ENCODE measurements at regions not wholly inside any gene's neighbourhood (a gene's known extent, or its start where the extent isn't known, plus 50 kb on each side); places are given as distances from the start of the nearest gene placed in this dataset.

DNA sequence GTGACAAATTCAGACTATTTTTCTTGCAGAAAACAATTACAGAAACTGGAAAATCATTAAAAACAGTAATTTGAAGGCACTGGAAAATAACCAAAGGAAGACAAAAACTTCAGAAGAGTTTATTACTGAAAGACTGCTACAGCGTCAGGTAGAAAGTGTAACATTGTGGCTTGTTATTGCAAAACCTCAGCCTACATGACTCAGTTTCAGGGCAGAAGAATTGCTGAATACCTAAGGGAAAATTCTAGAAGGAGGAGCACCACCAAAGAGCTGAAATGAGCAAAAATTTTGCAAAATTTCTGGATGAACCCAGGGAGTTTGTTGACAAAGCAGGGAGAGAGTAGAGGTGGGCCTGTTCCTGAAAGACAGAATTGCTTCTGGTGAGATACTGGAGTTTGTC, 219.6 kb downstream of the C3orf38 start:
- no peaks in the 10 kb centered on the region for H3K27me3 Mint-ChIP-seq (ENCODE audit: insufficient read depth)

DNA sequence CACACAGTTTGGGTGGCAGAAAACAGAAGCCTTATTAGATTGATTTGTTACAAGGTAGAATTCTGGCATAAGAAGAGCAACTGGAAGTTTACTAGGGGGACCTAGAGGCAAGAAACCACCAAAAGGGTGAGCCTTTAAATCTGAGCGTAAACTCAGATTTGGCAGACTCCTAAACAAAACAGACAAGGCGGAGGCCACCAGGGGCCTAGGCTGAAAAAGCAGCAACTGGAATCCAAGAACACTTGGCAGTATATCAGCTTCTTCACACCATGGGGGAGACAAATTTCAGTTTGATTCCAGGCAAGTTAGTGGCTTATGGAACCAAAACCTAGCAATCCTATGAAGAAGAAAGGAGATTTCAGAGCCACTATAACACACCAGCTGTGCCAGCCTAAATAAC, 220.0 kb downstream of the C3orf38 start:
- Histone ChIP-seq H3K9ac (ENCODE audit: extremely low read depth, low read length, poor library complexity, severe bottlenecking) (no peak overlapping the region), H3K4me3 (ENCODE audit: low read length) (no peak overlapping the region), H3K4me1 (ENCODE audit: control insufficient read depth, insufficient read depth, low read length) (no peaks in the 10 kb centered on the region), H3K9me3 (ENCODE audit: control insufficient read depth, low read length) (peaks cover 11% of the 10 kb centered on the region), H3K27me3 (ENCODE audit: control insufficient read depth, insufficient read depth, low read length, poor library complexity, severe bottlenecking) (no peaks in the 10 kb centered on the region), H3K27ac (ENCODE audit: low read depth, low read length) (no peak overlapping the region), H3K36me3 (ENCODE audit: control insufficient read depth, insufficient read depth, low read length) (no peaks in the 10 kb centered on the region)
- 90 to 95% methylated on average over 2 of the region's 2 CpGs for WGBS, 2 experiments (ENCODE audit: insufficient coverage in 1 of 2, insufficient read length in 1 of 2)
- TF ChIP-seq, protein P1, sequence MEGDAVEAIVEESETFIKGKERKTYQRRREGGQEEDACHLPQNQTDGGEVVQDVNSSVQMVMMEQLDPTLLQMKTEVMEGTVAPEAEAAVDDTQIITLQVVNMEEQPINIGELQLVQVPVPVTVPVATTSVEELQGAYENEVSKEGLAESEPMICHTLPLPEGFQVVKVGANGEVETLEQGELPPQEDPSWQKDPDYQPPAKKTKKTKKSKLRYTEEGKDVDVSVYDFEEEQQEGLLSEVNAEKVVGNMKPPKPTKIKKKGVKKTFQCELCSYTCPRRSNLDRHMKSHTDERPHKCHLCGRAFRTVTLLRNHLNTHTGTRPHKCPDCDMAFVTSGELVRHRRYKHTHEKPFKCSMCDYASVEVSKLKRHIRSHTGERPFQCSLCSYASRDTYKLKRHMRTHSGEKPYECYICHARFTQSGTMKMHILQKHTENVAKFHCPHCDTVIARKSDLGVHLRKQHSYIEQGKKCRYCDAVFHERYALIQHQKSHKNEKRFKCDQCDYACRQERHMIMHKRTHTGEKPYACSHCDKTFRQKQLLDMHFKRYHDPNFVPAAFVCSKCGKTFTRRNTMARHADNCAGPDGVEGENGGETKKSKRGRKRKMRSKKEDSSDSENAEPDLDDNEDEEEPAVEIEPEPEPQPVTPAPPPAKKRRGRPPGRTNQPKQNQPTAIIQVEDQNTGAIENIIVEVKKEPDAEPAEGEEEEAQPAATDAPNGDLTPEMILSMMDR (conservative IDR thresholded peaks at IDR 0.05): no peak
- no peaks in the 10 kb centered on the region for H3K36me3 Mint-ChIP-seq (ENCODE audit: low read depth)
- peaks cover 7% of the 10 kb centered on the region for H3K9me3 Mint-ChIP-seq
- no peak overlapping the region for H3K4me3 Mint-ChIP-seq
- H3K4me1 Mint-ChIP-seq: no peaks in the 10 kb centered on the region
- DNase-seq: no peak
- no peak overlapping the region for H3K27ac Mint-ChIP-seq
- H3K27me3 Mint-ChIP-seq (ENCODE audit: insufficient read depth): no peaks in the 10 kb centered on the region

More for the DNA sequence above, 219.6 kb downstream of the C3orf38 start:
- 86 to 89% methylated on average over 1 of the region's 1 CpG for WGBS, 2 experiments (ENCODE audit: insufficient coverage in 1 of 2, insufficient read length in 1 of 2)
- Histone ChIP-seq H3K9ac (ENCODE audit: extremely low read depth, low read length, poor library complexity, severe bottlenecking) (no peak overlapping the region), H3K9me3 (ENCODE audit: control insufficient read depth, low read length) (peaks cover 11% of the 10 kb centered on the region), H3K4me1 (ENCODE audit: control insufficient read depth, insufficient read depth, low read length) (no peaks in the 10 kb centered on the region), H3K27me3 (ENCODE audit: control insufficient read depth, insufficient read depth, low read length, poor library complexity, severe bottlenecking) (no peaks in the 10 kb centered on the region), H3K36me3 (ENCODE audit: control insufficient read depth, insufficient read depth, low read length) (no peaks in the 10 kb centered on the region), H3K27ac (ENCODE audit: low read depth, low read length) (no peak overlapping the region), H3K4me3 (ENCODE audit: low read length) (no peak overlapping the region)
- Mint-ChIP-seq H3K27ac (no peak overlapping the region), H3K4me1 (no peaks in the 10 kb centered on the region), H3K9me3 (peaks cover 7% of the 10 kb centered on the region), H3K4me3 (no peak overlapping the region), H3K36me3 (ENCODE audit: low read depth) (no peaks in the 10 kb centered on the region)
- TF ChIP-seq, protein P1 (conservative IDR thresholded peaks at IDR 0.05): no peak
- no peak for DNase-seq

DNA sequence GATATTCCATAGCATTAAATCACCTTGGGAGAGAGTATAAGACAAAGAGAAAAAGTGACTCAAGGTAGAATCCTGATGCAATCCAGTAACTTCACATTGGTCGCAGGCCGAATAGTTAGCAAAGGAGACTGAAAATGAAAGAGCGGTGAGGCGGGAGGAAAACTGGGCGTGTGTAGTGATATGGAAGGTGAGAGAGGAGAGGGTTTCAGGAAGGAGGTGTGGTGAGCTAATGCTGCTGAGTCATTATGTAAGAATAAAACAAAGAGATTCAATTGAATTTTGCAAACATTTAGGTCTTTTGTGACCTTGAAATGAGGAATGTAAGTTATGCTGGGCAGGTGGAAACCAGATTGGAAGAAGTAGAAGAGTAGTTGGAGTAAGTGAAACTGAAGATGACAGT, 235.3 kb downstream of the C3orf38 start:
- peaks cover 2% of the 10 kb centered on the region for H3K4me1 Mint-ChIP-seq
- no peaks in the 10 kb centered on the region for H3K27me3 Mint-ChIP-seq (ENCODE audit: insufficient read depth)
- DNase-seq: no peak
- WGBS, 2 experiments (ENCODE audit: insufficient coverage in 1 of 2, insufficient read length in 1 of 2): 71 to 78% methylated on average over 5 of the region's 5 CpGs
- Histone ChIP-seq H3K36me3 (ENCODE audit: control insufficient read depth, insufficient read depth, low read length) (no peaks in the 10 kb centered on the region), H3K9ac (ENCODE audit: extremely low read depth, low read length, poor library complexity, severe bottlenecking) (no peak overlapping the region), H3K4me1 (ENCODE audit: control insufficient read depth, insufficient read depth, low read length) (no peaks in the 10 kb centered on the region), H3K4me3 (ENCODE audit: low read length) (no peak overlapping the region), H3K9me3 (ENCODE audit: control insufficient read depth, low read length) (no peaks in the 10 kb centered on the region), H3K27me3 (ENCODE audit: control insufficient read depth, insufficient read depth, low read length, poor library complexity, severe bottlenecking) (no peaks in the 10 kb centered on the region), H3K27ac (ENCODE audit: low read depth, low read length) (no peak overlapping the region)
- H3K36me3 Mint-ChIP-seq (ENCODE audit: low read depth): no peaks in the 10 kb centered on the region
- TF ChIP-seq, protein P1 (conservative IDR thresholded peaks at IDR 0.05): no peak
- no peaks in the 10 kb centered on the region for H3K9me3 Mint-ChIP-seq
- no peak overlapping the region for H3K27ac Mint-ChIP-seq
- H3K4me3 Mint-ChIP-seq: no peak overlapping the region

All from endodermal cell (in vitro differentiated cells).